ENCODE measurements at regions not wholly inside any gene's neighbourhood (a gene's known extent, or its start where the extent isn't known, plus 50 kb on each side); places are given as distances from the start of the nearest gene placed in this dataset.

DNA sequence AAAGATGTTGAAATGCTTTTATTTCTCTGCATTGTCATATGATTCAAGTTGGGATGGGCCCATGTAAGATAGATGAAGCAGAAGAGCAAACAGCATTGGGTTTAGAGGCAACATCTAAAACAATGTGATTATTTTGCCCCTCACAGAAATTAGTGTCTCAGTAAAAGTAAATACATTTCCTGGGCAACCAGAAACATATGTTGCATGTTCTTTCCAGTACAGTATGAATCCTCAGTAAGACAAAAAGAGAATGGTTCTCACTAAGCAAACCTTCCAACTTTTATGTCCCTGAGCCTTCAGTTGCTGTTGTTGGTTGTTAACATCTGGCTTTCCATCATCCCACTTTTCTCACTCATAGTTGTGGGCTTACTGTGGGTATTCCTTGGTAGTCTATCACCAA lies 222.5 kb upstream of the PRPS1L1 start:
- DNase-seq (ENCODE audit: low spot score) = no peak

DNA sequence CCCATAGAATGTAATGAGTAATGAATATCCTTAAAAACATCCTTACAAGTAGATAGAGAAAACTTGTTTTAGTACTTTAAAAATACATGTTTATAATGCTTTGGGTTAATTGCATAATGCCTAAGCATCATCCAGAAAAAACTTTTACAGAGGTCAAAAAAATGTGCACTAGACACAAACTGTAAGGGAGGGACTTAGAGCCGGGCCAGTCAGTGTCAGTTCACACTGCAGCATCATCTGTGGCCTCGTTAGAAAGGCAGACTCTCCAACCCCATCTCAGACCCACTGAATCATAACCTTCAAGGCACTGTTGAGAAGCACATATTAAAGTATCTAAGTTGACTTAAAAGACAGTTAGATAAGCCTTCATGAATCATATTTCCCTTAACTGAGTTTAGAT lies 230.1 kb upstream of the PRPS1L1 start:
- DNase-seq (ENCODE audit: low spot score) = no peak

DNA sequence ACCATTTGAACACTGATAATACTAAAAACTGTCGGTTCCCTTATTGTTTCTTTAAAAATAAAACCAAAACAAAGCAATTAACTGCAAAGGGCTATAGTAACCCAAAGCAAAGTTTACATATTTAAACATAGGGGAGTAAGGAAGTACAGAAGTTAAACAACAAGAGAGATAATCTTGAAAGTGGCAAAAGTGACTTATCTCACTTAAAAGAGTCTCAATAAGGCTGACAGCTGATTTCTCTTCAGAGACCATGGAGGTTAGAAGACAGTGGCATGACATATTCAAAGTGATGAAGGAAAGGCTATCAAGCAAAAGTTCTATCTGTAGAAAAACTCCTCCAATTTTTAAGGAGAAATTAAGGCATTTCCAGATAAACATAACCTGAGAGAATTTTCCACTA lies 233.5 kb upstream of the HDAC9 start:
- no peak for DNase-seq (ENCODE audit: low spot score)

DNA sequence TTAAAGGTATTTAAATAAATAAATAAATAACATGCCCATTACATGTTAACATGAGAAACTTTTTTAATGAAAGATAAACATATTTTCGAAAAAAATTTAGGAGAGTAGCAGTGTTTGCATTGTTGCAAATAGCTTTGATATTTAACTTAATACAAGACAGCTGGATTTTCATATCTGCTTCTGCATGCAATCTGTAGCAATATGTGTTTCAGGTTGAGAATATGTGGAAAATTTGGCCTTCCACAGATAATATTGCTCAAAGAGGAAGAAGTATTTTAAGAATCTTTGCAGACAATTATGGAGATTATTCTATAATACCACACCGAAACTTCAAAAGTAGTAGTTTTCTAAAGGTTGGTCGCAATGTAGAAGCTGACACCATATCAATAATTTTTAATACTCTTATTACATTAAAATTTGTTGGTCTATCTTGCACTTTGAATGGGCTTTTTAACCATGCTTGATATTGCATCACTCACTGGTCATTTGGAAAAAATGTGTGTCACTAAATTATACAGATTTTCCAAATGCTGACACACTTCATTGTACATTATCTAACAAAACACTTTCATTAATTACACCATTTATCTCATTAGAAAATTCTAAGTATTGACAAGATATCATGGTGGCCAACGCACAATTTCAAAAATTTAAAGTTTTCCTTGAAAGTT lies 229.8 kb upstream of the HDAC9 start:
- DNase-seq (ENCODE audit: low spot score) = no peak

DNA sequence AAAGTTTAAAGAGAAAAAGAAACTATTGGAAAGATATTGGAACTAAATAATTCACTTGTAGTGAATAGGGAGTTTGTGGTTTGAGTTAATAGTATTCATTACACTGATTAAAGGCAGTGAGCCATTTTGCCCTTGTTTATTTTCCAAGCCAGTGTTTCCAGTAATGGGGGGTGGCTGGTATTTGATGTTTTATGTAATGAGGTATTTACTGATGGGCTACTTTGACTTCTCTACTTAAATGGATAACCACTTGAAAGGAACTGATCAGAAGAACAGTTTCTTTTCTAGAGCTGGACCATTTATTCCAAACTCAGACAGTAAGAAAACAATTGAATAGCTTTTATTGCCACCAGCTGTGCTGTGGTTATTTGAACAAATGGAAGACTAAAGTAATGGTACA lies 227.0 kb upstream of the HDAC9 start:
- no peak for DNase-seq (ENCODE audit: low spot score)

DNA sequence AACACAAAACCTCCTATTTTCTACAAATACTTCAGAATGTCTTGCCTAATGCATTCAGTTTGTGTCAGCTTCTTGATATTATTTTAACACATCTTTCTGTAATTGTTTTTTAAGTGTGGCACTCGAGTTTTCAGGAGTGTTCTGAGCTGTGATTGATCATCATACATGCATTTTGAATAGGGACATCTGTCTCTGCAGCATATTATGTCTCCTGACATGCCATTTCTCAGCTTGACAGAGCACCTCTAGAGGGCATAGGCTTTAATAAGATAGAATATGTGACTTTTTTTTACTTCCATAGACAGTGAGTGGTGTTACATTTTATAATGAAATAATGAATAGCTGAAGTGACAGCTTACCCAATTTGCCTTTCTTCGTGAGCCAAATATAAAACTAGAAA lies 219.2 kb upstream of the HDAC9 start:
- peak; percentile 9 for DNase-seq (ENCODE audit: low spot score)

DNA sequence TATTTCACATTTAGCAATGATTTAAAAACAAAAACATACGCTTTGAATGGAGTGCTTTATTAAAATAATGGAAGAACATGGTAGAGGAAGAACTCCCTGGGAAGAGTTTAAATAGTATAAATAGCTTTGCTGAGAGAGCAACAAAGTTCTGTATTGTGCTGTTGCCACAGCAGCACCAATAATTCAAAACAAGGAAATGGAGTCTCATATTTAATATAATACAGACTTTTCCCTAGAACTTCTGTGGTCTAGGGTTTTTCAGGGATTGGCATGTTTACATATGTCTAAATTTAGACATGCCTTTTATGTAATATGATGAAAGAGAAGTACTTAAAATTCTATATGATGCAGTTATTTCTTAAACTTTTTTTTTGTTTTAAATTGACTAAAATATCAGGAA lies 217.2 kb upstream of the HDAC9 start:
- no peak for DNase-seq (ENCODE audit: low spot score)

DNA sequence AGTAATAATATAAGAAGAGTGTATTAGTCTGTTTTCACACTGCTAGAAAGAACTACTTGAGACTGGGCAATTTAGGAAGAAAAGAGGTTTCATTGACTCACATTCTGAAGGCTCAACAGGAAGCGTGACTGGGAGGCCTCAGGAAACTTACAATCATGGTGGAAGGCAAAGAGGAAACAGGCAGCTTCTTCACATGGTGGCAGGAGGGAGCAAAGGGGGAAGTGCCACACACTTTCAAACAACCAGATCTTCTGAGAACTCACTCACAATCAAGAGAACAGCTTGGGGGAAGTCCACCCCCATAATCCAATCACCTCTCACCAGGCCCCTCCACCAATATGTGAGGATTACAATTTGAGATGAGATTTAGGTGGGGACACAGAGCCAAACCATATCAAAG lies 212.5 kb upstream of the HDAC9 start:
- DNase-seq (ENCODE audit: low spot score) = no peak

DNA sequence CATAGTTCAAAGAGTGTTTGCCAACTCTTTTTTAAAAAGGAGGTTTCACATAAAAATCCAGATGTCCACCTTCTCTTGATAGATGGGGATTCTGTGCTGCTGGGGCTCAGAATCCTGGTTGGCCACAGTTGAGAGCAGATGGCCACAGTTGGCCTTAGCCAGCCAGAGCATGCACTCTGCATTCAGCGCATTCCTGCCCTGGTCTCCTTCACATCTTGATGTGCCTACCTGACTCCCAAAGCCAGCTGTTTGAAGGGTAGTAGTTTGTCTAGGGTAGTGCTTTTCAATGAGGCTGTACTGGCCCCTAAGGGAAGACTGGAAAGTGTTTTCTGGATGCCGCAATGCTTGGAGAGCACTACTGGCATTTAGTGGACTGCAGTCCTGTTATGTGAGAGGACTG lies 208.1 kb upstream of the HDAC9 start:
- DNase-seq (ENCODE audit: low spot score) = no peak

DNA sequence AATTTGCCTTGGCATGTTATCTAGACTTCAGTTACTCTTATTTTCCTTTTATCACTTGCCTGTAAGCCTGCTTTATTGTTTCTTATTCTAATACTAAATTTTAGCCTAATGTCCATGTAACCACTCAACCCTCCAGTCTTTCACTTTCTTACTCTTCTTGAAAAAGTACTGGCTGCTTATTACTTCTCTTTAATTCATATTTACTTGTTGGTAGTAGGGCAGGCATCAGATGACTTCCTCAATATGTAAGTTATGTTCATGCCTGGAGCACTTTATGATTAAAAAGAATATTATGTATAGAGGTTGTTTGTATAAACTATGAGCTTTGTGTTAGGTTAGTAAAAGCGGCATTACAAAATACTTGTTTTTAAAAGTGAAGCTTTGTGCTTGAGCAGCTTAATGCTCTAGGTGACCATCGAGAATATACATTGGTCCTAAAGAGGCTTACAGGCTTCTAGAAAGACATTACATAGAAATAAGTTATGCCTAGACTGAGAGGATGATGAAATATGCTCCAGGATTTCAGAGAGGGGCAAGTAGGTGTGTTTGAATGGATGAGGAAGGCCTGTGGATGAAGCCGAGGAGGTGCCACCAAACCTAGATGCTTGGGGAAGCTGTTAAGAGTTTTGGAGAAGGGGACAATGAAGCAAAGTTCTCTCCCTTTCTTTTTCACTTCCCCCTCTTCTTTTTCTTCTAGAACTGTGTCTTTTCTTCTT lies 207.1 kb upstream of the HDAC9 start:
- DNase-seq (ENCODE audit: low spot score) = no peak

DNA sequence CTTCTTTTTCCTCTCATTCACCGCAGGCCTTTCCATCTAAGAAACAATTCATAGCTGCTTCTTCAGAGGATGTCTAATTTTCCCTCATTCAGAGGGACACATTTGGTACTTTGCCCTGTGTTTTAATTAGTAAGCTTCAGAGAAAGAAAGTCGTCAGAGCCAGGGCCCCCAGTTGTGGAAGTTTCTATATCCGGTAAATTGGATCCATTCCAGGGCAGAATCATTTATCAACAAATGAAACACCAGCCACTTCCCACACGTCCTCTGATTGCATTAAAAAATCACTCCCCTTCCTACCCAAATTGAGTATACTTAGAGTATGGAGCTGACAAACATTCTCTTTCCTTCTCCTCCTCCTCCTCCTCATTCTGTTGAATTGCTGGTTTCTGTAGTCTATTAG lies 205.8 kb upstream of the HDAC9 start:
- DNase-seq (ENCODE audit: low spot score) = no peak

DNA sequence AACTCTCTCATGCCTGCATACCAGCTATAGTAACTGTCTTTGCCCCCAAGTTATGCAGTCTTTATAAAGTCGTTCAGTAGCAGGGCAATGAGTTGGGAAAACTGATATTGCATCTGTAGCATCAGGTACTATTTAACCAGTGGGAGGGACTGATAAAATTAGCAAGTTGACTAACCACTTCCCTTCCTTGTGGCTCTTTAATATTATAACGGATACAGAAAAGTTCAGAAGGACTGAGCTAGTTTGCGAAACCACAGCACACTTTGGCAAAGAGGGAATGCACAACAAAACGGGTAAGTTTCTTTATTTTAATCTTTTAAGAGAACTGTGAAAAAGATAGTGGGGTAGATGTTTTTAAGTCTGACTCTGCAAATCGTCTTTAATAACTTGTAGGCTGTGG lies 205.3 kb upstream of the HDAC9 start:
- DNase-seq (ENCODE audit: low spot score) = no peak

DNA sequence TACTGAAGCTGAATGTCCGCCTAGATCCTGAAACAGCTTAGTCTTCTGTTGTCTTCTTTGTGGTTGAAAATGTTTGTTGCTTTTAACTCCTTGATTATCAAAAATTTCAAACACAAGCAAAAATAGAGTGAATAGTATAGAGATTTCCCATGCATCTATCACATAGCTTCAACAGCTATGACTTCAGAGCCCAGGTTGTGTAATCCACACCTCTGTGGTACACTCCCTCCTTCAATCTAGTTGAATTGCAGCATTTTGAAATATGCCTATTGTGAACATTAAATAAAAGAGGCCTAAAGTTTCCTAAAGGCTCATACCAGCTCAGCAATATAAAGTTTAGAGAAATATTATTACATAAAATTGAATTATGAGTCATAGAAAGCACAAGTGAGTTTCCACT lies 204.7 kb upstream of the HDAC9 start:
- no peak for DNase-seq (ENCODE audit: low spot score)

DNA sequence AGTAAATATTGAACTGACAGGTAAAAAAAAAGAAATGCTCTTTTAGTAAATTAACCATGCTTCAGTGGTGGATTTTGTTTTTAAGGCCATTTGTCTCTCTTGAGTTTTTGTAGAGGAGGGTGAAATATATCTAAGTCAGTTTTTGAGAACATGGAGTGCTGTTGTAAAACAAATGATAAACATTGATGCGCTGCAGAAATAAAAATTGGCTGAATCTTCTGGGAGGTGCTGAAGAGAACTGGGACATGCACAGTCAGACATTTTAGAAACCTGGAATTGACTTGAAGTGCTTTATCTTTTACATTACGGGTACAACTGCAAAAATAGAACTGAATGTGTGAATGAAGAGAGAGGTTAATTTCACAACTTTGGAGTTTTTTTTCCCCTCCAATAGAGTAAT lies 203.0 kb upstream of the HDAC9 start:
- no peak for DNase-seq (ENCODE audit: low spot score)

DNA sequence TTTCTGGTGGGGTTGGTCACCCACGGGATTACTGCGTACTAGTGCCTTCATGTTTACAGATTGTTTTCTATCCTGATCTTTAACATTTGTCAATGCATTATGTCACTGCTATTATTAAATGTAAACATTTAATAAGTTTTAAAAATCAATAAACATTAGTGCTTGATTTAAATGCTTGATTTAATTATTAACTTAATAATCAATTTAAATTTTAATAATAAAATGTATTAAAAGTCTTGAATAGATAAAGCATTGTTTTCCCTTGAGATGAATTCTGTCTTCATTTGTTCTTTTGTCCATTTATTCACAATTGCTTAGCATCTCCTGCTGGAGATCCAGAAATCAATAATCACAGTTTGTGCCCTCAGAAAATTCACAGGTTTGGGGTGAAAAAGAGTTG lies 201.8 kb upstream of the HDAC9 start:
- no peak for DNase-seq (ENCODE audit: low spot score)

DNA sequence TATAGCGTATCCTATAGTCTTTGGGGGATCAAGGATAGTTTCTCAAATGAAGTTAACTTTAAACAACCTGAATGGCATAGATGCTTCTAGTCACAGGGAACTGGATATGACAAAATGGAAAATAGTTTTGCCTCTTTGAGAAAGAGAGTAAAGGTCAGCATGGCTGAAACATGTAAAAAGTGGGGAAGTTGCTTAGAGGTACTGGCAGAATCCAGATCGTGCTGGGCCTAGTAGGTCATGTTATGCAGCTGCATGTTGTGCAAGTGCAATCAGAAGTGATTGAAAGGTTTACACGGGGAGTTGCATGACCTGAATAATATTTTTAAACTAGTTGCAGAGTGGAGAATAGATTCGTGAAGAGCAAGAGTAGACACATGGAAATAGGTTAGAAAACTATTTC lies 201.1 kb upstream of the HDAC9 start:
- DNase-seq (ENCODE audit: low spot score) = no peak

DNA sequence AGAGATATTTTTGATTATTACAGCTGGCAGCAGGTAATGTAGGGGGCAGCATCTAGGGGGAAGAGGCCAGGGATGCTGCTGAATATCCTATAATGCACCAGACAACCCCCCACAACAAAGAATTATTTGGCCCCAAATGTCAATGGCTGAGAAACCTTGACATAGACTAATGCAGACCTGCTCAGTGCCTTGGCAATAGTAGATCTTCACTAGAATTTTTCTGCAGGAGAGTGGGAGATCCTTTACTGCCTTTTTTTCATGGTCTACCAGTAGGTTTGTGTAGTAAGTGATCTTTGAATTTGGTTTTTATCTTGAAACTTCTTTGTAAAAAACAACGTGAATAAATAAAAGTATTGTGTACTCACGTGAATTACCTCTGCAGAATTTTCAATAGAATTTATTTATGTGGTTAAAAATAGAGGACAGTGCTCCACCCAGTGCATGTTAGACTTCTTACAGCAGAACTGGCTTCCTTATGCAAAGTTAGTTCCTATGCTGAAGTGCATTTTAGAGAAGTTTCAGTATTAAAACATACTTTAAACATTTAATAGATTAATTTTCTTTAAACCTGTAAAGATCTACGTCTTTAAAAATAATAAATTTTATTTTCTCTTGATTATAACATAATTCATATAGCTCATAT lies 199.6 kb upstream of the HDAC9 start:
- DNase-seq (ENCODE audit: low spot score) = no peak

DNA sequence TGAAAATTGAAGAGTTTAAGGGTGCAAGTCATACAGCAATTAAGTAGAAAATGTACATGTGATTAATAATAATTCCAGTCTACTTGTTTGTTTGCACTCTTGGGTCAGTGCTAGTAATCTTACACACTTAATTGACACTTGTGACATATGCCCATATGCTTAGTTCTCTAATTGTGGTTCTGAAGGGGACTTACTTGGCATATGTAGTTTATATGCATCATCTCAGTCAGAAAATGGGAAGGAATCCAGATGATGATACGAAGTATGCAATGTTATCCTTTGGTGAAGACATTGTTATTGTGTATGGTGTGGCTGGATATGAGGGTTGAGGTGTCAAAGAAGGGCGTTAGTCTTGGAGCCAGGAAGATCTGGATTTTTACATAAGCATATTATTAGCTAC lies 193.5 kb upstream of the HDAC9 start:
- no peak for DNase-seq (ENCODE audit: low spot score)

DNA sequence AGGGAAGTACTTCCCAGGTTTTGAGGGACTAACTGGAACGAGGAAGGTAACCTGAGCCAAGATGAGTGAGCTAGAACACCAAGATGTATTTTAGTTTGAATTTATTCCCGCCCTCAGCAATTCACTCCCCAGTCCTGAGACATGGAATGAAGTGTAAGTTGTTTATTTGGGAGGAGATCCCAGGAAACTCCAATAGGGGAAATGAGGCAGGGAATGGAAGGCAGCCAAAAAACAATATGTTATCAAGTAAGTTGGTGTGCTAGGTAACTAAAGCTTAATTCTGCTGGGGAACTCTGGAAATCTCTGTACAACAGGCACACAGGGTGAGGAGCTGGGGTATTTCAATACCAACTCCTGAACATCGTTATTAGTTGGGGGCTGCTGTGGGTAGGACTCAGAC lies 189.7 kb upstream of the HDAC9 start:
- DNase-seq (ENCODE audit: low spot score) = no peak

DNA sequence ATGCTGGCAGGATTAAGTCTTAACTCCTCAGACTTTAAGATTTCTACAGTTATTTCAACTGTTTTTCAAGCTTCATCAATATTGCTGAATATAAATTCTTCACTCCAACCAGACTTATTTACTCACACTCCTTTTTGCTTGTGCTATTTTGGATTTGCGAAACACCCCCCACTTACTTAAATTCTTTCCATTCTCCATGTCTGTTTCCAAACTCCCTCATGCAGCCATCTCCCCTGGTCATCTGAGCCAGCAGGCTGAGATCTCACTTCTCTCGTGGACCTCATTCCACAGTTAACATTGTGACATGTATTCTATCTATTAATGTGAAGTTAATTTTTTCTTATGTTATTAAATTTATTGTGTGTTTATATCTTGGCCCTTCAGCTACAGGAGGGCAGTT lies 188.9 kb upstream of the HDAC9 start:
- no peak for DNase-seq (ENCODE audit: low spot score)

DNA sequence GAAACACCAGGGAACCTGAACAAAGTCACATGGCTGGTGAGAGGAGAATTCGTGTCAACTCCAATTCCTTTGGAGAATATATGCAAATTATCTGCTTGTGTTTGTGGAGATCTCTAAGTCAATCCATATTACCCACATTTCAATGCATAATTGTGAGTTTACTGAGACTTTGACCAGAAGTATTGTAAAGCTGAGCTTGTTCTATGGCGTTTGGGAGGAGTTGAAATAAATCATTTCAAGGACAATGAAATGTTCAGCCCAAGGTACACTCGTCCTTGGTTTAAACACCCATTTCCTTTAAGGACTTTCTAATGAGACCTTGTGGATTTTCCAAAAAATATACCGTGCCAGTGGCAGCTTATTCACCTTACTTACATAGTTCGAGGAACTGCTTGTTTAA lies 186.6 kb upstream of the HDAC9 start:
- DNase-seq (ENCODE audit: low spot score) = no peak

DNA sequence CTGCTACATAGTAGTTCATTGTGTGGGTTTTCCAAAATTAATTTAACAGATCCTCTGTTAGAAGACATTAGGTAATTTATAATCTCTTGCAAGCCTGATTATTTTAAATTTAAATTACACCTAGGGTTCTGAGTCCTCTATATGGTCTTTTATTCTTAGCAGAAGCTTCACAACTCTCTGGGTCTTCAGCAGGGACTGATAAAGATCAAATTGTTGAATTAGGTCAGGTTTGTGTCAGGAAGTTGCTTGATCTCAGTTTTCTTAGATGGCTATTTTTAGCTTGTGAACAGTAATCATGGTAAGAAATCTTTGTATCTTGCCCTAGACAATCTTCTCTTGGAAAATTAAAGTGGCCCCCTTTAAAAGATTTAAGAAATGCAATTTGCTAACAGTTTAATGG lies 183.1 kb upstream of the HDAC9 start:
- DNase-seq (ENCODE audit: low spot score) = no peak

DNA sequence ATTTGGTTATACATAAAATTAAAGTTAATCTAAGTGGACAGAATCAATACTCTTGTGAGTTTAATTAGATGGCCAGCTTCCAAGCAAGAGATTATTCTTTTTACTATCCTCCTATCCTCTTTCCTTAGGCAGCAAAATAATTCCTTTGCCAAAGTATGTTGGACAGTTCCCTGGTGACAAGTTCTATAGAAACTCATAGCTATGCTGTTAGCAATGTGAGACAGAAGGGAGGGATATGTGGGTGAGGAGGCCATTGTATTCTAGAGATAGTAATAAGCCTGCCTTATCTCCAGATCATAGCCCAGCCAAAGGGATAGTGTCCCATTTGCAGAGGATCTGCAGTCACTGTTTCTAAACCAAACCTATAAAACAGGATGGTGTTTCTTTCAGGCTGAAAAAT lies 181.6 kb upstream of the HDAC9 start:
- DNase-seq (ENCODE audit: low spot score) = peak; percentile 4

DNA sequence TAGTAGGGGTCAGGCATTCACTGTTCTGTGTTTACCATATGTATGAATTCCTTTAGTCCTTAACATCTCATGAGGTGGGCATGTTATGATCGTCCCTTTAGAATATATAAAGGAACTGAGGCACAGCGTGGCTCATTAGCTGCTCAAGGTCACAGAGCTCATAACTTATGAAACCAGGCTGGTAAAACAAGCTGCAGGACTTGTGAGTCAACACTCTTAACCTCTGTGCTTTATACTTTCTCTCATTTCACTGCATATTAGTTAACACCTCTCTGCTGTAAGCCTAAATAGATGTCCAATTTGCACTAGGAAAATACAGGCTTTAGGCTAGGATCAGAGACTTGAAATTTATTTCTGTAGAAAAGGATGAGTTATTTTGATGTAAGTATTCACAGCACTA lies 180.3 kb upstream of the HDAC9 start:
- DNase-seq (ENCODE audit: low spot score) = no peak

Data from RKO (cell line).